Spleen (tissue), 11 donors: ENCODE measurements at regions not wholly inside any gene's neighbourhood (a gene's known extent, or its start where the extent isn't known, plus 50 kb on each side); places are given as distances from the start of the nearest gene placed in this dataset.

ENCODE experiments used
- DNase-seq: peaks from one replicate; pipeline ENCODE4 v3.0.0-alpha.2; 2020
- H3K27ac ChIP-seq, 8 donors: fragments of 200-600 bp; sonication (generic) in 7 of 8; 1 replicate in 4 of 8; 2 replicates in 4 of 8; pipeline versions ENCODE4 v1.5.0 to v1.8.0; 2016 to 2021; ENCODE audit warnings: inconsistent platforms in 4 of 8, mild to moderate bottlenecking in 4 of 8, moderate library complexity in 1 of 8
- H3K27me3 ChIP-seq, 7 donors: fragments of 200-600 bp; sonication (generic) in 6 of 7; replicated peaks in 1 of 7; 1 replicate in 4 of 7; 2 replicates in 3 of 7; pipeline versions ENCODE4 v1.5.0 to v1.8.0; 2016 to 2021; ENCODE audit warnings: inconsistent platforms in 3 of 7, mild to moderate bottlenecking in 1 of 7
- H3K36me3 ChIP-seq, 6 donors: fragments of 200-600 bp; sonication (generic) in 5 of 6; 1 replicate in 4 of 6; 2 replicates in 2 of 6; pipeline versions ENCODE4 v1.5.0 to v1.8.0; 2016 to 2021; ENCODE audit warnings: inconsistent platforms in 2 of 6
- H3K4me1 ChIP-seq, 6 donors: fragments of 200-600 bp; sonication (generic) in 5 of 6; 1 replicate in 3 of 6; 2 replicates in 3 of 6; pipeline versions ENCODE4 v1.5.0 to v1.8.0; 2016 to 2021; ENCODE audit warnings: inconsistent platforms in 3 of 6
- H3K4me3 ChIP-seq, 8 donors: fragments of 200-600 bp; sonication (generic) in 7 of 8; 1 replicate in 4 of 8; 2 replicates in 4 of 8; pipeline versions ENCODE4 v1.5.0 to v1.8.0; 2016 to 2021; ENCODE audit warnings: inconsistent platforms in 4 of 8, mild to moderate bottlenecking in 4 of 8, moderate library complexity in 2 of 8
- H3K9me3 ChIP-seq, 8 donors: fragments of 200-600 bp; sonication (generic) in 7 of 8; 1 replicate in 4 of 8; 2 replicates in 4 of 8; pipeline versions ENCODE4 v1.5.0 to v1.8.0; 2016 to 2021; ENCODE audit warnings: inconsistent platforms in 4 of 8
- POLR2A ChIP-seq, 3 donors: fragments of 450-650 bp; IDR thresholded peaks; one replicate each; pipeline ENCODE4 v1.5.1; 2017; ENCODE audit warnings: antibody characterized with exemption in 3 of 3, mild to moderate bottlenecking in 1 of 3
- POLR2AphosphoS5 ChIP-seq, 3 donors: sonication (generic); formaldehyde crosslinking; IDR thresholded peaks; one replicate each; pipeline ENCODE4 v1.5.1; 2017; ENCODE audit warnings: antibody characterized with exemption in 3 of 3
- WGBS, 5 donors: extraction: QIAGEN DNeasy Blood & Tissue Kit in 3 of 5; methylation state at CpG; one replicate each; pipeline versions ENCODE4 v1.1.5 to v1.1.7; 2013 to 2018; 5-methylcytosine and 5-hydroxymethylcytosine counted together
- intact Hi-C: fragments of 100-400 bp; cut with DNase I; formaldehyde crosslinking; loops from one replicate; pipeline ENCODE4 v1.15.0; 2023; ENCODE audit warnings: low total_unique reads
- TF ChIP-seq, protein P1 (sequence below), 11 experiments: fragments of 200-600 bp in 7 of 11; fragments of 450-650 bp in 4 of 11; sonication (generic) in 4 of 11; IDR thresholded peaks in 8 of 11; conservative IDR thresholded peaks in 3 of 11; 1 replicate in 7 of 11; 2 replicates in 4 of 11; pipeline versions ENCODE4 v1.4.0 to v1.8.0; 2016 to 2021; ENCODE audit warnings: antibody characterized with exemption in 11 of 11, inconsistent platforms in 4 of 11, mild to moderate bottlenecking in 1 of 11
- donor health status: healthy with polysubstance abuse.
- donor health status: DM: no; HTN: no; CAD: no; lungs with moderate emphysema.
- donor health status: DM: no; HTN: no; CAD: no.
- donor health status: Bipolar disorder and iron deficiency.
- donor health status: healthy.
- donor health status: DM: no; HTN: no; CAD: no.
- donor health status: DM: yes; HTN: yes; CAD: no.

- 68 to 90% (median 83%) methylated on average over 3 of the region's 3 CpGs for WGBS, 5 donors
- Histone ChIP-seq H3K4me1 (no peaks in the 10 kb centered on the region), H3K9me3 (no peaks in the 10 kb centered on the region), H3K27ac (no peak overlapping the region), H3K36me3 (no peaks in the 10 kb centered on the region), H3K4me3 (no peak overlapping the region), H3K27me3 (no peaks in the 10 kb centered on the region)
- TF ChIP-seq, protein P1, sequence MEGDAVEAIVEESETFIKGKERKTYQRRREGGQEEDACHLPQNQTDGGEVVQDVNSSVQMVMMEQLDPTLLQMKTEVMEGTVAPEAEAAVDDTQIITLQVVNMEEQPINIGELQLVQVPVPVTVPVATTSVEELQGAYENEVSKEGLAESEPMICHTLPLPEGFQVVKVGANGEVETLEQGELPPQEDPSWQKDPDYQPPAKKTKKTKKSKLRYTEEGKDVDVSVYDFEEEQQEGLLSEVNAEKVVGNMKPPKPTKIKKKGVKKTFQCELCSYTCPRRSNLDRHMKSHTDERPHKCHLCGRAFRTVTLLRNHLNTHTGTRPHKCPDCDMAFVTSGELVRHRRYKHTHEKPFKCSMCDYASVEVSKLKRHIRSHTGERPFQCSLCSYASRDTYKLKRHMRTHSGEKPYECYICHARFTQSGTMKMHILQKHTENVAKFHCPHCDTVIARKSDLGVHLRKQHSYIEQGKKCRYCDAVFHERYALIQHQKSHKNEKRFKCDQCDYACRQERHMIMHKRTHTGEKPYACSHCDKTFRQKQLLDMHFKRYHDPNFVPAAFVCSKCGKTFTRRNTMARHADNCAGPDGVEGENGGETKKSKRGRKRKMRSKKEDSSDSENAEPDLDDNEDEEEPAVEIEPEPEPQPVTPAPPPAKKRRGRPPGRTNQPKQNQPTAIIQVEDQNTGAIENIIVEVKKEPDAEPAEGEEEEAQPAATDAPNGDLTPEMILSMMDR (IDR thresholded peaks at IDR 0.05 in 8 of 11, conservative IDR thresholded peaks at IDR 0.05 in 3 of 11) = no peak
- TF ChIP-seq POLR2AphosphoS5 (IDR thresholded peaks at IDR 0.05) (no peak), POLR2A (IDR thresholded peaks at IDR 0.05) (no peak)
- intact Hi-C loops = no loop called here
- no peak for DNase-seq
Measured at GRCh38 chr3:168812234-168812633, 716.5 kb upstream of the GOLIM4 start.

DNA sequence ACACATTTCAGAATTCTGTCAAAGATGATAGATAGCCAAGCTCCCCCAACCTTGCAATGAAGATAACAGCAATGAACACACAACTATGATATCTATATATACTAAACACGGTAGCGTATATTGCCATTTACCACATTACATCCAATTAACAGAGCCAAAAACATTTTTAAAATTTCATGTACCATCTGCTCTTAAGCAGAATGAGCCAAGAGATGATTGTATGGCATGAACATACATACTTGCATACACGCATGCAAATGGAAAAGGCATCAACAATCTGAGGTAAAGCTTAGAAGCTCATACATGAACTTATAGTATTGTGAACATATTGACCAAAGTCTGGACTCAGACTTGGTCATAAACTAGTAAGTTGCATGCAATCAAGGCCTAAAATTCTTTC, 712.9 kb upstream of the GOLIM4 start:
- TF ChIP-seq POLR2A (IDR thresholded peaks at IDR 0.05) (no peak), POLR2AphosphoS5 (IDR thresholded peaks at IDR 0.05) (no peak)
- TF ChIP-seq, protein P1 (IDR thresholded peaks at IDR 0.05 in 8 of 11, conservative IDR thresholded peaks at IDR 0.05 in 3 of 11) = no peak
- Histone ChIP-seq H3K36me3 (no peaks in the 10 kb centered on the region), H3K27me3 (no peaks in the 10 kb centered on the region), H3K4me1 (no peaks in the 10 kb centered on the region), H3K4me3 (no peak overlapping the region), H3K27ac (no peak overlapping the region), H3K9me3 (no peaks in the 10 kb centered on the region)
- 88 to 99% (median 93%) methylated on average over 3 of the region's 3 CpGs for WGBS, 5 donors
- no peak for DNase-seq
- intact Hi-C loops = no loop called here

DNA sequence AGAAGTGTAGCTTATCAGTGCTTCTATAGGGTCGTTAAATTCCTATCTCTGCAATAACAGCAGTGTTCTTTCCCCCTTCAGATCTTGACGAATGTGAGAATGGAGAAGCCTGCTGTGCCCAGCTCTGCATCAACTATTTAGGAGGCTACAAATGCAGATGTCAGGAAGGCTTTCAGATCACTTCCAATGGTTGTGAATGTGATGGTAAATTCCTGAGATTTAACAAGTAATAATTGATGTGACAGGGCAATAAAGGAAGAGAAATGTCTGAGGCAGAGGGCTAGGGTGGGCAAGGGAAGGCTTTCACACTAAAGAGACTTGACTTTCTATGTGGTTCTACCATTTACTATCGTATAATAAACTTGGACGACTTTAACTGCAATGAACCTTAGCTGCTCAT, 711.7 kb upstream of the GOLIM4 start:
- no peak for DNase-seq
- no peak for TF ChIP-seq POLR2A (IDR thresholded peaks at IDR 0.05)
- no peak for TF ChIP-seq POLR2AphosphoS5 (IDR thresholded peaks at IDR 0.05)
- TF ChIP-seq, protein P1 (IDR thresholded peaks at IDR 0.05 in 8 of 11, conservative IDR thresholded peaks at IDR 0.05 in 3 of 11) = no peak
- no peaks in the 10 kb centered on the region for H3K27me3 ChIP-seq
- H3K36me3 ChIP-seq = no peaks in the 10 kb centered on the region
- 59 to 76% (median 72%) methylated on average over 4 of the region's 4 CpGs for WGBS, 5 donors
- H3K9me3 ChIP-seq = no peaks in the 10 kb centered on the region
- no peak overlapping the region for H3K4me3 ChIP-seq
- H3K27ac ChIP-seq = no peak overlapping the region
- no peaks in the 10 kb centered on the region for H3K4me1 ChIP-seq
- intact Hi-C loops = no loop called here

DNA sequence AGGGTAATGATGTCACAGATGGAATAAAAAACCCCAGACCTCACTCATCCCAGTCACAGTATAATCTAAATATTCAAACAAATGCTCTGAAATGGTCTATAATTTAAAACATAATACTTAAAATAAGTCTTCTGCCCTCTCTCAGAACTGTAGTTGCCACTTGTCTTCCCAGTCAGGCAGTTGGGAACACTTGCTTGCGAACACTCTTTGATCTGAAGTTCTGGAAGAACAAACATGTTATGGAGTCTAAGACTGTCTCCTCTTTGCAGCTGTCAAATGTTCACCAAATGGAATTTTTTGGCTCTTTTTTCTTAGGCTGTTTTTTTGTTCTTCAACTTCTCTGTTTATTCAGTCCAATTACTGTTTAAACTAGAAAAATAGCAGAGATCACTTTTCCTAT, 711.1 kb upstream of the GOLIM4 start:
- no peak for DNase-seq
- H3K27ac ChIP-seq = no peak overlapping the region
- no peak overlapping the region for H3K4me3 ChIP-seq
- intact Hi-C loops = no loop called here
- H3K36me3 ChIP-seq = no peaks in the 10 kb centered on the region
- H3K27me3 ChIP-seq = no peaks in the 10 kb centered on the region
- TF ChIP-seq POLR2A (IDR thresholded peaks at IDR 0.05) (no peak), POLR2AphosphoS5 (IDR thresholded peaks at IDR 0.05) (no peak)
- TF ChIP-seq, protein P1 (IDR thresholded peaks at IDR 0.05 in 8 of 11, conservative IDR thresholded peaks at IDR 0.05 in 3 of 11) = no peak
- 84 to 95% (median 91%) methylated on average over 1 of the region's 1 CpG for WGBS, 5 donors
- no peaks in the 10 kb centered on the region for H3K9me3 ChIP-seq
- no peaks in the 10 kb centered on the region for H3K4me1 ChIP-seq
